Kidney epithelial cell (primary cell): ENCODE measurements at regions not wholly inside any gene's neighbourhood (a gene's known extent, or its start where the extent isn't known, plus 50 kb on each side); places are given as distances from the start of the nearest gene placed in this dataset.

Experiments
- DNase-seq: peaks from one replicate; pipeline ENCODE4 v3.0.0-alpha.2; 2010; ENCODE audit warnings: low read depth
- H3K27me3 ChIP-seq: 2 replicates; pipeline ENCODE4 v1.6.0; 2011; ENCODE audit warnings: low read length; ENCODE audit not compliant: control insufficient read depth, insufficient read depth
- H3K36me3 ChIP-seq: 2 replicates; pipeline ENCODE4 v1.5.1; 2011; ENCODE audit warnings: low read length; ENCODE audit not compliant: control insufficient read depth, insufficient read depth
- H3K4me3 ChIP-seq: 2 replicates; pipeline ENCODE4 v1.5.1; 2011; ENCODE audit warnings: low read depth, mild to moderate bottlenecking, control low read depth, low read length
- CTCF ChIP-seq: IDR thresholded peaks from 2 replicates; pipeline ENCODE4 v1.5.1; 2011; ENCODE audit warnings: mild to moderate bottlenecking, moderate library complexity, low read length, control low read depth, inconsistent platforms; ENCODE audit not compliant: insufficient read depth, poor library complexity, severe bottlenecking

- no peak for DNase-seq
- H3K36me3 ChIP-seq, result no peaks in the 10 kb centered on the region
- no peak overlapping the region for H3K4me3 ChIP-seq
- no peak for TF ChIP-seq CTCF
- H3K27me3 ChIP-seq, result no peaks in the 10 kb centered on the region
These were observed 197.8 kb upstream of the TMEM72 start for GRCh38 chr10:44713307-44713706.

GRCh38 chr10:44714451-44714850, 196.7 kb upstream of the TMEM72 start:
- no peak for DNase-seq
- TF ChIP-seq CTCF, result no peak
- Histone ChIP-seq H3K36me3 (no peaks in the 10 kb centered on the region), H3K27me3 (no peaks in the 10 kb centered on the region), H3K4me3 (no peak overlapping the region)

GRCh38 chr10:44715136-44715535, 196.0 kb upstream of the TMEM72 start:
- DNase-seq, result no peak
- H3K27me3 ChIP-seq, result no peaks in the 10 kb centered on the region
- H3K4me3 ChIP-seq, result no peak overlapping the region
- H3K36me3 ChIP-seq, result no peaks in the 10 kb centered on the region
- TF ChIP-seq CTCF, result no peak

GRCh38 chr10:44716470-44717015, 194.6 kb upstream of the TMEM72 start:
- Histone ChIP-seq H3K36me3 (no peaks in the 10 kb centered on the region), H3K4me3 (no peak overlapping the region), H3K27me3 (no peaks in the 10 kb centered on the region)
- DNase-seq, result no peak
- no peak for TF ChIP-seq CTCF

- H3K27me3 ChIP-seq, result no peaks in the 10 kb centered on the region
- DNase-seq, result no peak
These were observed 188.1 kb upstream of the TMEM72 start for GRCh38 chr10:44723082-44723481.

More at GRCh38 chr10:44723082-44723481, 188.1 kb upstream of the TMEM72 start:
- H3K4me3 ChIP-seq, result no peak overlapping the region
- no peak for TF ChIP-seq CTCF
- H3K36me3 ChIP-seq, result no peaks in the 10 kb centered on the region
